ENCODE measurements at regions not wholly inside any gene's neighbourhood (a gene's known extent, or its start where the extent isn't known, plus 50 kb on each side); places are given as distances from the start of the nearest gene placed in this dataset.

- no peak for DNase-seq (ENCODE audit: low read depth, low spot score)
These were observed 681.3 kb upstream of the CDH2 start for GRCh38 chr18:28858248-28858647.

DNA sequence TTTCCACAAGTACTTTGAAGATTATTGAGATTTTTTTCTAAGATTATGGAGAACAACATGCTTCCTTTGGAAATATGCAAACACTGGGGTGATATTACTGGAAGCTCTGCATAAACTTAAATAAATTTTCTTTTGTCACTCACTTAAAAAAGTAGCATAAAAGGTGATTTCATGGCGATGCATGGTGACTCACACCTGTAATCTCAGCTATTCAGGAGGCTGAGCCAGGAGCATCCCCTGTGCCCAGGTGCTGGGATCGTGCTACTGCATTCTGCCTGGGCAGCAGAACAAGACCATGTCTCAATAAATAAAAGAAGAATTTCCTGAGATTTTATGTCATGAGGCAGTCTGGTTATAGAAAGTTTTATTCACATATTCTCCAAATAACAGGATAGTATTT, 679.1 kb upstream of the CDH2 start:
- DNase-seq (ENCODE audit: low read depth, low spot score) = no peak

DNA sequence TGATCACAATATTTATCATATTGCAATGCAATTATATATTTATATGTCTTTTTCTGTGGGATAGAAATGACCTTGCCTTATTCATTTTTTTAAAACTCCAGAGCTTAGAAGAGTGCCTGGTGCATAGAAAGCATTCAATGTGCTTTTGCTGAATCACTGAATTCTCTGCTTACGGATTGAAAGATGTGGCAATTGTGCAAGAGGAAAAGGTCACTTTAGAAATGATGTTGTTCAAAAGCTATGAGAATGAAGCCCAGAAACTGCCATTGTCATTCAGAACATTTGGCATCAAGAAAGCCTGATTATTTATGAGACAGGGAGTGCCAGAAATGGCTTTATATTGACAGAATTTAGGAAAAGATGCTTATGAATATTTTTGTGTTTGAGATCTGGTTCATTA, 678.6 kb upstream of the CDH2 start:
- DNase-seq (ENCODE audit: low read depth, low spot score) = no peak

DNA sequence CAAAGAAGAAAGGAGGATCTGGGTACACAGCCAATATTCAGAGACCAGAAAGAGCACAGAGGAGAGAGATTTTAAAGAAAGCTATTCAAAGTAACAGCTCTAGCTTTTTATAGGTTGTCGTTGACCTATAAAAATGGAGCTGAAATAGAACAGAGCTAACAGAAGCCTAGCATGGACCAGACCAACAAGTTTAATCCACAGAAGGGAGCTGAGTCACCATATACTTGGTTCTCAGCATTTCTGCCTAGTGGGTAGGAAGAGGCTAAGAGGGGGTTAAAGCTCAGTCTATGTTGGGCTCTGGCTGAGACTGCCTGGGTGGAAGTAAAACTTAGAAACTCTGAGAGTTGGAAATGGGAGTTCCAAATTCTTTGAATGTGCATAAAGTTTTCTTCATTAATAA, 678.0 kb upstream of the CDH2 start:
- DNase-seq (ENCODE audit: low read depth, low spot score) = no peak

DNA sequence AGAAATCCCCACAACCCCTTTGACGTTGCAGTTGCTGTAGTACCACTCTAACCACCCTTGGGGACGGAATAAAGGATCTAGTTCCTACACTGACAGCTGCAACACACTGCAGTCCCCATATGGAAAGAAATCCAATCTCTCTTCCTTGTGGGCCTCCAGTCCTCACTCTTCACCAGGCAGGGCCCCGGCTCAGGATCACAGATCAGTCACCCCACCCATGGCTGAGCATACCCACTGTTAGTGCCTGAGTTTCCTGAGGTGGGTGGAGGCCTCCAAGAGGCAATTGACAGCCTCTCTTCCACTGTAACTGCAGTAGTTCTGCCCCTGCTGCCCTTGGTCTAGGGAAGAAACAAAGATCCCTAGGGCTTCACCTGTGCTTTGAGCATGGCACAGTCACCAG, 670.0 kb upstream of the CDH2 start:
- DNase-seq (ENCODE audit: low read depth, low spot score) = no peak

- no peak for DNase-seq (ENCODE audit: low read depth, low spot score)
These were observed 660.2 kb upstream of the CDH2 start for GRCh38 chr18:28837100-28837499.

- no peak for DNase-seq (ENCODE audit: low read depth, low spot score)
These were observed 658.0 kb upstream of the CDH2 start for GRCh38 chr18:28834889-28835288.

DNA sequence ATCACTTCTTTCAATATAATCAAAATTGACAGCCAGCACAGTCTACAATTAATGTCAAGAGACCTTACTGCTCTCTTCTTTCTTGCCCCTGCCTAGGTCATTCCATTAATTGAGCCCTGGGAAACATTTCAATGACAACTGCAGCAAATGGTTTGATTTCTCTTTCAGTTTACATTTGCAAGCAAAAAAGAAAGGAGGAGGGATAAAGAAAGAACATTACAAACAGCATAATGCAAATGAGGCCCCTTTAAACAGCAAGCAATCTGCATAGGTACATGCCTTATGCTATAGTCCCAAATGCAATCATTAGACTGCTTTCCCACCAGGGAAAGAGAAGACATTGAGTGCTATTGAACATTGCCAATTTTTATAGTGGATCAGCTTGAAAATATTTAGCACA, 655.0 kb upstream of the CDH2 start:
- DNase-seq (ENCODE audit: low read depth, low spot score) = no peak

DNA sequence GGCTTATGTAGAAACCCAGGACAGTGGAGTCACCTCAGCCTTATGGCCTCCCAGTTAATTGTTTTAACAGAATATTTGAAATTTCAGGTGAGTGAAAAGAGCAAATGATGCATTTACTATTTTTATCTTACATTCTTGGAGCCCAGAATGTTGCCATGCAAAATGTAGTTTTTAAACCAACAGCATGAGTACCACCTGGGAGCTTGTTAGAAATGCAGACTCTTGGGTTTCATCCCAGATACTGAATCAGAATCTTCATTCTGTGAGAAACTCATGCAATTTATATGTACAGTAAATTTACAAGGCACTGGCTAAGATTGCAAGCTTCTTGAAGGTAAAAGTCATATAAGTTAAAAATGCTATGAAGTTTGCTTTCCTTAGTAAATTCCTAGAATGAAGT, 654.5 kb upstream of the CDH2 start:
- no peak for DNase-seq (ENCODE audit: low read depth, low spot score)

DNA sequence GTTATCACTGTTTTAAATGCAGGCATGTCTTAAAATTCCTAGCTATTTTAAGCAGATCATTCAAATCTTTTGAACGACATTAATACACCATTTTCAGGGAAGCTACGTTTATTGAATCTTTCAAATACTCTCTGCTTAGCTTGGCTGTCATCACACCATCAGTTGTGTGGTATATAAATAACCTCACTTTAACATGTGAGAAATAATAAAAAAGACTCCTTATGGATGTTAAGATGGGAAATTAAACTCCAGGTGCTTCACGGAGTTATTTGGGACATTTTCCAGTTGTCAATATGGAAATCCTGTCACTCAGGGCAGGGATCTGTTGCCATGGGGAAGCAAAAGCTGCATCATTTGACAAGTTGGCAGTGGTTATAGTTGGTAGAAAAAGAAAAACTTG, 649.2 kb upstream of the CDH2 start:
- DNase-seq (ENCODE audit: low read depth, low spot score) = no peak

DNA sequence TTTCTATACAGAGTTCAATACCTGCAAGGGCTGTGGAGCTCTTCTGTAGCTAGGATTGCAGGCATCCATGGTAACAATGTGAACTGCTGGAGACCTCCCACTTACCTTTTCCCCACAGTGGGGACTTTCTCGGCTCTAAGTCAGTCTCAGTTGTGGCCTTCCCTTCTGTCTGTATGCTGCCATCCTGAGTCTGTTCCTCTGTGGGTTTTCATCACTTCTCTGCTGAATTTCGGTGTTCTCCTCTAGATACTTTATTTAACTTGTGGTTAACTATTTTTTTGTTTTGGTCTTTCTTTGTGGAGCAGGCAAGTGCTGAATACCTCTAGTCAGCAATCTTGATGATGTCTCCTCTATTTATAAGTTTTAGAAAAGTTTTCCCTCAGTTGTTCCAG, 647.2 kb upstream of the CDH2 start:
- no peak for DNase-seq (ENCODE audit: low read depth, low spot score)

GRCh38 chr18:28823506-28824182, 646.7 kb upstream of the CDH2 start:
- DNase-seq (ENCODE audit: low read depth, low spot score) = no peak

GRCh38 chr18:28820353-28820752, 643.4 kb upstream of the CDH2 start:
- no peak for DNase-seq (ENCODE audit: low read depth, low spot score)

DNA sequence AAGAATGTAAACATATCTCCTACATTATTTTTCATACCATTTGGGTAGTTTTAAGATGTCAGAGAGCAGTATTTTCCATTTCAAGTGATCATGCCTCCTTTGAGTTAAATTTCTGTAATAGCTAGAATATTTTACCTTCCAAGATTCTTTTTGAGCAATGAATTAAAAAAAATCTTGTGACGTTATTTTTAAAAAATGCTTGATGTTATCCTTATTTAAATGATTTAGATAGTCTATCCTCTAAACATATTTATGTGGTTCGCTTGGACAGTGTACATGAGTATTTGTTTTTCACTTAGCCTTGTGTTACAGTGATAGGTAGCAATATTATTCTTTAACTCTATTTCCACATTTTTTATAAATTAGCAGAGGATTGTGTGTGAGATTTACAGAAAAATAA, 639.2 kb upstream of the CDH2 start:
- DNase-seq (ENCODE audit: low read depth, low spot score) = no peak

- no peak for DNase-seq (ENCODE audit: low read depth, low spot score)
These were observed 637.4 kb upstream of the CDH2 start for GRCh38 chr18:28814365-28814764.

DNA sequence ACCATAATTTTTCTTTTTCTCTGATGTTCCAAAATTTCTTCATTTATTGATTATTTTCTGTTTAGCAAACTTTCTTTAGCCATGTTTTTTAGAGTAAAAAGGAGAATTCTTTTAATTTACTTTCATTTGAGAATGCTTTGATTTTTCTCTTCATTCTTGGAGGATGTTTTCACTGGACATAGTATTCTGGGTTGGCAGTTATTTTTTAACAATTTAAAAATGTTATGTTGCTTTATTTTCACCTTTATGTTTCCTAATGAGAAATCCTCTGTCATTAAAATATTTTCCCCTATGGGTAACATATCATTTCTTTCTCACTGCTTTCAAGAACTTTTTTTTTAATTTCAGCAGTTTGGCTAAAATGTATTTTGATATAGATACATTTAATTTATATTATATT, 631.4 kb upstream of the CDH2 start:
- DNase-seq (ENCODE audit: low read depth, low spot score) = no peak

DNA sequence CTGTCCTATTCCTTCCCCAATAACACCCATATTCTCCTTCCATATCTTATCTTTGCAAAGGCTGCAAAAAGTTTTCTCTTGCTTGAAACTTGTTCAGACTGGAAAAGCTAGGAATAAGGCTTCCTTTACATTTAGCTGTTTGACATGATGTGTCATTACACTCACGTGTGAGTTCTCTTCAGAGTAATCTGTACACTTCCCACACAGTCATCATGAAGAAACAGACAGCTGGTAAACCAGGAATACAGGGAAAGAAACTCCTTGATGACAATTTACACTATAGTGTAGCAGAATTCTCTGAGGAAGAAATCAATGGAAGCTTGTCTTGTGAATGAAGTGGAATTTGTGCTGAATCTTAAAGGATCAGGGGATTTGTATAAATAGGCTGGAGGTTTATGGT, 628.6 kb upstream of the CDH2 start:
- no peak for DNase-seq (ENCODE audit: low read depth, low spot score)

- DNase-seq (ENCODE audit: low read depth, low spot score) = no peak
These were observed 627.7 kb upstream of the CDH2 start for GRCh38 chr18:28804512-28805202.

GRCh38 chr18:28802546-28802945, 625.6 kb upstream of the CDH2 start:
- no peak for DNase-seq (ENCODE audit: low read depth, low spot score)

DNA sequence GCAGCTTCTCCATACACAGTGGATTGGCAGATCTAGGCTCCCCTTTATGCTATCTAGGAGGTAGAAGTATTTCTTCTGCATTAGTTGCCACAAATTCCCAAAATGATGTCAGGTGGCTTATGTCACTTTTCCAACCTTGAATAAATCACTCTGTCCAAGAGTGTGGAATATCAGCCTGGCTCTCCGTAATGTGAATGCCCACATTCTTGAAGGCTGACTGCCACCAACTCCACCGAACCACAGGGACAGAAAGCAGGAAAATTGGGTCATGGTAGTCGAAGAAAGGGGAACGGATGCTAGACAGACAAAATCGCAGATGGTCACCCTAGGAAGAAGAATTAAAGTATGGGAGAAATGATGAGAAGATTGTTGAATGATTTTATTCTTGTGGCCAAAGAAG, 624.9 kb upstream of the CDH2 start:
- DNase-seq (ENCODE audit: low read depth, low spot score) = no peak

- no peak for DNase-seq (ENCODE audit: low read depth, low spot score)
These were observed 617.7 kb upstream of the CDH2 start for GRCh38 chr18:28794459-28795245.

DNA sequence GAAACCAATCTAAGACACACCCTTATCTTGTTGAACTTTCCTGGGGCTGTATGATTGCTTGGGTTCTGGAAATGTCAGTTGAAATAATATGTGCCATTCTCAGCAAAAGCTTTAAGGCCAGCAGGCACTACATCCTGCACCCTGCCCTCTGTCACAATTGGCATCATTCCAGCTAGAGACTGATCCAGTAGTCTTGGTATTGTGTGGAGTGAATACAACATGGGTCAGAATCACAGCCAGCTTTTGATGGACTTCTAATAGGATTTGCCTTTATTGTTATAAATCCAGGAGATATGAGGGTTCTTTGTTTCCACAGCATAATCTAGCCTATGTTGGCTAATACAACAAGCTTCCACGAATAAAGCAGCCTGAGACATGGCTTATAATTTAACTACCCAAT, 617.0 kb upstream of the CDH2 start:
- no peak for DNase-seq (ENCODE audit: low read depth, low spot score)
